HEK293 (cell line): ENCODE measurements at regions not wholly inside any gene's neighbourhood (a gene's known extent, or its start where the extent isn't known, plus 50 kb on each side); places are given as distances from the start of the nearest gene placed in this dataset.

Experiments used
- CTCF ChIA-PET: fragments of 350-600 bp; formaldehyde crosslinking; extraction: SDS; loops from one replicate; lab custom pipeline; 2021; ENCODE audit warnings: antibody characterized with exemption; lab: Yijun Ruan, JAX
- POLR2A ChIA-PET: fragments of 300-600 bp; formaldehyde crosslinking; extraction: SDS; loops from one replicate; lab custom pipeline; 2020; ENCODE audit warnings: antibody characterized with exemption, inconsistent platforms; lab: Yijun Ruan, JAX
- H3K27ac ChIP-seq: fragments of 200-500 bp; sonication (Bioruptor generic); 2 replicates; pipeline ENCODE4 v1.5.1; 2014; ENCODE audit warnings: low read depth, low read length, control low read depth, inconsistent platforms; ENCODE audit errors: extremely low read depth
- H3K36me3 ChIP-seq, 2 experiments: fragments of 200-500 bp in 1 of 2; sonication (Bioruptor generic) in 1 of 2; 1 replicate in 1 of 2; 2 replicates in 1 of 2; pipeline ENCODE4 v1.5.1; 2014 to 2017; ENCODE audit warnings: inconsistent platforms in 2 of 2, low read length in 2 of 2; ENCODE audit not compliant: control insufficient read depth in 2 of 2, insufficient read depth in 1 of 2
- H3K4me1 ChIP-seq: fragments of 200-500 bp; sonication (Bioruptor generic); 2 replicates; pipeline ENCODE4 v1.5.1; 2014; ENCODE audit warnings: mild to moderate bottlenecking, low read length, inconsistent platforms; ENCODE audit not compliant: control insufficient read depth, insufficient read depth
- H3K4me3 ChIP-seq: 2 replicates; pipeline ENCODE4 v1.5.1; 2011; ENCODE audit warnings: low read depth, mild to moderate bottlenecking, control low read depth, low read length, moderate library complexity
- H3K9me3 ChIP-seq: fragments of 200-500 bp; sonication (Bioruptor generic); 2 replicates; pipeline ENCODE4 v1.5.1; 2014; ENCODE audit warnings: low read depth, low read length, inconsistent platforms; ENCODE audit not compliant: control insufficient read depth, insufficient read depth
- BCL6B ChIP-seq: fragments of 450-650 bp; formaldehyde crosslinking; IDR thresholded peaks from 2 replicates; pipeline ENCODE4 v1.5.1; 2017; ENCODE audit warnings: missing biosample characterization, missing genetic modification characterization
- KLF8 ChIP-seq: fragments of 450-650 bp; formaldehyde crosslinking; IDR thresholded peaks from 2 replicates; pipeline ENCODE4 v1.5.1; 2016; ENCODE audit warnings: missing biosample characterization, missing genetic modification characterization
- KLF9 ChIP-seq: fragments of 450-650 bp; formaldehyde crosslinking; IDR thresholded peaks from 2 replicates; pipeline ENCODE4 v1.5.1; 2016; ENCODE audit warnings: missing biosample characterization, missing genetic modification characterization, low read depth
- OSR2 ChIP-seq: fragments of 450-650 bp; formaldehyde crosslinking; IDR thresholded peaks from 2 replicates; pipeline ENCODE4 v1.5.1; 2016; ENCODE audit warnings: missing biosample characterization, missing genetic modification characterization
- SP2 ChIP-seq: fragments of 450-650 bp; formaldehyde crosslinking; IDR thresholded peaks from 2 replicates; pipeline ENCODE4 v1.5.1; 2016; ENCODE audit warnings: missing biosample characterization, missing genetic modification characterization
- WT1 ChIP-seq: fragments of 450-650 bp; formaldehyde crosslinking; IDR thresholded peaks from 2 replicates; pipeline ENCODE4 v1.5.1; 2016; ENCODE audit warnings: missing biosample characterization, missing genetic modification characterization
- ZBTB1 ChIP-seq: fragments of 450-650 bp; formaldehyde crosslinking; IDR thresholded peaks from 2 replicates; pipeline ENCODE4 v1.5.1; 2016; ENCODE audit warnings: missing biosample characterization, missing genetic modification characterization
- ZBTB10 ChIP-seq: fragments of 450-650 bp; formaldehyde crosslinking; IDR thresholded peaks from 2 replicates; pipeline ENCODE4 v1.5.1; 2016; ENCODE audit warnings: missing biosample characterization, missing genetic modification characterization
- ZFP69B ChIP-seq: fragments of 450-650 bp; formaldehyde crosslinking; IDR thresholded peaks from 2 replicates; pipeline ENCODE4 v1.5.1; 2016; ENCODE audit warnings: missing biosample characterization, missing genetic modification characterization
- ZNF146 ChIP-seq: fragments of 450-650 bp; formaldehyde crosslinking; IDR thresholded peaks from 2 replicates; pipeline ENCODE4 v1.5.1; 2016; ENCODE audit warnings: missing biosample characterization, missing genetic modification characterization
- ZNF350 ChIP-seq: fragments of 450-650 bp; formaldehyde crosslinking; IDR thresholded peaks from 2 replicates; pipeline ENCODE4 v1.5.0; 2017; ENCODE audit warnings: missing biosample characterization, mild to moderate bottlenecking, missing genetic modification characterization
- ZNF473 ChIP-seq: fragments of 450-650 bp; formaldehyde crosslinking; IDR thresholded peaks from 2 replicates; pipeline ENCODE4 v1.5.1; 2017; ENCODE audit warnings: missing biosample characterization, missing genetic modification characterization
- ZNF514 ChIP-seq: fragments of 450-650 bp; formaldehyde crosslinking; IDR thresholded peaks from 2 replicates; pipeline ENCODE4 v1.5.1; 2016; ENCODE audit warnings: missing biosample characterization, missing genetic modification characterization
- ZNF76 ChIP-seq: fragments of 450-650 bp; formaldehyde crosslinking; IDR thresholded peaks from 2 replicates; pipeline ENCODE4; 2016; ENCODE audit warnings: low read depth, missing biosample characterization, missing genetic modification characterization, borderline replicate concordance
- ZNF785 ChIP-seq: fragments of 450-650 bp; formaldehyde crosslinking; IDR thresholded peaks from 2 replicates; pipeline ENCODE4 v1.5.1; 2016; ENCODE audit warnings: missing biosample characterization, missing genetic modification characterization
- ZNF792 ChIP-seq: fragments of 450-650 bp; formaldehyde crosslinking; IDR thresholded peaks from 2 replicates; pipeline ENCODE4 v1.5.1; 2016; ENCODE audit warnings: missing biosample characterization, missing genetic modification characterization
- TF ChIP-seq, protein P1 (sequence below): fragments of 450-650 bp; formaldehyde crosslinking; IDR thresholded peaks from 2 replicates; pipeline ENCODE4 v1.5.1; 2016; ENCODE audit warnings: missing biosample characterization, missing genetic modification characterization, borderline replicate concordance

GRCh38 chr1:240014051-240014450, 77.6 kb upstream of the FMN2 start (continued):
- TF ChIP-seq BCL6B (tag by site-specific recombination): no peak

DNA sequence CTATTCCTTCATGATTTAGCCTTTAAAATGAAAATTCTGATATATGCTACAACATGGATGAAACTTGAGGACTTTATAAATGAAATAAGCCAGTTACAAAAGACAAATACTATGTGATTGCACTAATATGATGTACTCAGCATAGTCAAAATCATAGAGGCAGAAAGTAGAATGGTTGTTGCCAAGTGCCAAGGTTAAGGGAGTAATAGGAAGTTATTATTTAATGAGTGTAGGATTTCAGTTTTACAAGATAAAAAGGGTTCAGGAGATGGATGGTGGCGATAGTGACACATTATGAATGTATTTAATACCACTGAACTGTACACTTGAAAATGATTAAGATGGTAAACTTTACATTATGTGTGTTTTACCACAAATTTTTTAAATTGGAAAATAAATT, 73.1 kb upstream of the FMN2 start:
- ChIA-PET POLR2A (no interaction called here), CTCF (interaction anchor here (1.6 kb wide), 1 partner anchor 13 kb away, joined by 4 read pairs; no protein-coding TSS in a partner anchor)
- Histone ChIP-seq H3K4me1 (no peaks in the 10 kb centered on the region), H3K9me3 (no peaks in the 10 kb centered on the region), H3K4me3 (no peak overlapping the region), H3K27ac (no peak overlapping the region), H3K36me3 (no peaks in the 10 kb centered on the region)
- no peak for TF ChIP-seq ZNF76
- no peak for TF ChIP-seq ZBTB10 (tag by site-specific recombination)
- TF ChIP-seq ZNF473 (tag by site-specific recombination): no peak
- no peak for TF ChIP-seq KLF8 (tag by site-specific recombination)
- no peak for TF ChIP-seq ZNF514 (tag by site-specific recombination)
- no peak for TF ChIP-seq KLF9 (tag by site-specific recombination)
- TF ChIP-seq OSR2 (tag by site-specific recombination): no peak
- TF ChIP-seq ZNF792: no peak
- no peak for TF ChIP-seq SP2 (tag by site-specific recombination)

GRCh38 chr1:240019524-240019923, 72.2 kb upstream of the FMN2 start:
- no peaks in the 10 kb centered on the region for H3K9me3 ChIP-seq
- H3K4me1 ChIP-seq: no peaks in the 10 kb centered on the region
- POLR2A ChIA-PET: no interaction called here
- no peak overlapping the region for H3K27ac ChIP-seq
- H3K36me3 ChIP-seq: no peaks in the 10 kb centered on the region
- CTCF ChIA-PET: interaction anchor here (0.6 to 1.6 kb wide), 3 partner anchors 14 to 673 kb away, joined by 3 to 4 read pairs (median 3); no protein-coding TSS in a partner anchor
- no peak overlapping the region for H3K4me3 ChIP-seq
- peak; percentile 86 for TF ChIP-seq ZNF146 (tag by site-specific recombination)
- no peak for TF ChIP-seq ZBTB1 (tag by site-specific recombination)
- TF ChIP-seq, protein P1, sequence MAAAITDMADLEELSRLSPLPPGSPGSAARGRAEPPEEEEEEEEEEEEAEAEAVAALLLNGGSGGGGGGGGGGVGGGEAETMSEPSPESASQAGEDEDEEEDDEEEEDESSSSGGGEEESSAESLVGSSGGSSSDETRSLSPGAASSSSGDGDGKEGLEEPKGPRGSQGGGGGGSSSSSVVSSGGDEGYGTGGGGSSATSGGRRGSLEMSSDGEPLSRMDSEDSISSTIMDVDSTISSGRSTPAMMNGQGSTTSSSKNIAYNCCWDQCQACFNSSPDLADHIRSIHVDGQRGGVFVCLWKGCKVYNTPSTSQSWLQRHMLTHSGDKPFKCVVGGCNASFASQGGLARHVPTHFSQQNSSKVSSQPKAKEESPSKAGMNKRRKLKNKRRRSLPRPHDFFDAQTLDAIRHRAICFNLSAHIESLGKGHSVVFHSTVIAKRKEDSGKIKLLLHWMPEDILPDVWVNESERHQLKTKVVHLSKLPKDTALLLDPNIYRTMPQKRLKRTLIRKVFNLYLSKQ (tag by site-specific recombination): no peak
- TF ChIP-seq ZFP69B (tag by site-specific recombination): no peak
- no peak for TF ChIP-seq WT1
- no peak for TF ChIP-seq ZNF350
- TF ChIP-seq ZNF785 (tag by site-specific recombination): no peak
